Spleen (tissue), 11 donors: ENCODE measurements at regions not wholly inside any gene's neighbourhood (a gene's known extent, or its start where the extent isn't known, plus 50 kb on each side); places are given as distances from the start of the nearest gene placed in this dataset.

Experiments used
- DNase-seq: peaks from one replicate; pipeline ENCODE4 v3.0.0-alpha.2; 2020
- H3K27ac ChIP-seq, 8 donors: fragments of 200-600 bp; sonication (generic) in 7 of 8; 1 replicate in 4 of 8; 2 replicates in 4 of 8; pipeline versions ENCODE4 v1.5.0 to v1.8.0; 2016 to 2021; ENCODE audit warnings: inconsistent platforms in 4 of 8, mild to moderate bottlenecking in 4 of 8, moderate library complexity in 1 of 8
- H3K27me3 ChIP-seq, 7 donors: fragments of 200-600 bp; sonication (generic) in 6 of 7; replicated peaks in 1 of 7; 1 replicate in 4 of 7; 2 replicates in 3 of 7; pipeline versions ENCODE4 v1.5.0 to v1.8.0; 2016 to 2021; ENCODE audit warnings: inconsistent platforms in 3 of 7, mild to moderate bottlenecking in 1 of 7
- H3K36me3 ChIP-seq, 6 donors: fragments of 200-600 bp; sonication (generic) in 5 of 6; 1 replicate in 4 of 6; 2 replicates in 2 of 6; pipeline versions ENCODE4 v1.5.0 to v1.8.0; 2016 to 2021; ENCODE audit warnings: inconsistent platforms in 2 of 6
- H3K4me1 ChIP-seq, 6 donors: fragments of 200-600 bp; sonication (generic) in 5 of 6; 1 replicate in 3 of 6; 2 replicates in 3 of 6; pipeline versions ENCODE4 v1.5.0 to v1.8.0; 2016 to 2021; ENCODE audit warnings: inconsistent platforms in 3 of 6
- H3K4me3 ChIP-seq, 8 donors: fragments of 200-600 bp; sonication (generic) in 7 of 8; 1 replicate in 4 of 8; 2 replicates in 4 of 8; pipeline versions ENCODE4 v1.5.0 to v1.8.0; 2016 to 2021; ENCODE audit warnings: inconsistent platforms in 4 of 8, mild to moderate bottlenecking in 4 of 8, moderate library complexity in 2 of 8
- H3K9me3 ChIP-seq, 8 donors: fragments of 200-600 bp; sonication (generic) in 7 of 8; 1 replicate in 4 of 8; 2 replicates in 4 of 8; pipeline versions ENCODE4 v1.5.0 to v1.8.0; 2016 to 2021; ENCODE audit warnings: inconsistent platforms in 4 of 8
- CTCF ChIP-seq, 11 experiments: fragments of 200-600 bp in 7 of 11; fragments of 450-650 bp in 4 of 11; sonication (generic) in 4 of 11; IDR thresholded peaks in 8 of 11; conservative IDR thresholded peaks in 3 of 11; 1 replicate in 7 of 11; 2 replicates in 4 of 11; pipeline versions ENCODE4 v1.4.0 to v1.8.0; 2016 to 2021; ENCODE audit warnings: antibody characterized with exemption in 11 of 11, inconsistent platforms in 4 of 11, mild to moderate bottlenecking in 1 of 11
- POLR2A ChIP-seq, 3 donors: fragments of 450-650 bp; IDR thresholded peaks; one replicate each; pipeline ENCODE4 v1.5.1; 2017; ENCODE audit warnings: antibody characterized with exemption in 3 of 3, mild to moderate bottlenecking in 1 of 3
- POLR2AphosphoS5 ChIP-seq, 3 donors: sonication (generic); formaldehyde crosslinking; IDR thresholded peaks; one replicate each; pipeline ENCODE4 v1.5.1; 2017; ENCODE audit warnings: antibody characterized with exemption in 3 of 3
- WGBS, 5 donors: extraction: QIAGEN DNeasy Blood & Tissue Kit in 3 of 5; methylation state at CpG; one replicate each; pipeline versions ENCODE4 v1.1.5 to v1.1.7; 2013 to 2018; 5-methylcytosine and 5-hydroxymethylcytosine counted together
- intact Hi-C: fragments of 100-400 bp; cut with DNase I; formaldehyde crosslinking; loops from one replicate; pipeline ENCODE4 v1.15.0; 2023; ENCODE audit warnings: low total_unique reads
- donor health status: healthy with polysubstance abuse.
- donor health status: DM: no; HTN: no; CAD: no; lungs with moderate emphysema.
- donor health status: DM: no; HTN: no; CAD: no.
- donor health status: Bipolar disorder and iron deficiency.
- donor health status: healthy.
- donor health status: DM: no; HTN: no; CAD: no.
- donor health status: DM: yes; HTN: yes; CAD: no.

GRCh38 chr12:19829100-19829853, 390.0 kb downstream of the AEBP2 start:
- Histone ChIP-seq H3K4me1 (no peaks in the 10 kb centered on the region), H3K27ac (no peak overlapping the region), H3K9me3 (peaks cover 0 to 27% (median 17%) of the 10 kb centered on the region in 8 donors), H3K27me3 (no peaks in the 10 kb centered on the region), H3K4me3 (no peak overlapping the region), H3K36me3 (no peaks in the 10 kb centered on the region)
- intact Hi-C loops = no loop called here
- WGBS, 5 donors = 54 to 71% (median 58%) methylated on average over 4 of the region's 4 CpGs
- no peak for DNase-seq
- TF ChIP-seq CTCF (IDR thresholded peaks at IDR 0.05 in 8 of 11, conservative IDR thresholded peaks at IDR 0.05 in 3 of 11) (no peak), POLR2AphosphoS5 (IDR thresholded peaks at IDR 0.05) (no peak), POLR2A (IDR thresholded peaks at IDR 0.05) (no peak)

GRCh38 chr12:19830446-19830845, 391.2 kb downstream of the AEBP2 start:
- TF ChIP-seq CTCF (IDR thresholded peaks at IDR 0.05 in 8 of 11, conservative IDR thresholded peaks at IDR 0.05 in 3 of 11) (no peak), POLR2A (IDR thresholded peaks at IDR 0.05) (no peak), POLR2AphosphoS5 (IDR thresholded peaks at IDR 0.05) (no peak)
- DNase-seq = no peak
- WGBS, 5 donors = 73 to 90% (median 84%) methylated on average over 2 of the region's 2 CpGs
- no peaks in the 10 kb centered on the region for H3K36me3 ChIP-seq
- no peak overlapping the region for H3K4me3 ChIP-seq
- peaks cover 0 to 27% (median 17%) of the 10 kb centered on the region in 8 donors for H3K9me3 ChIP-seq
- intact Hi-C loops = no loop called here
- H3K27ac ChIP-seq = no peak overlapping the region
- H3K4me1 ChIP-seq = no peaks in the 10 kb centered on the region
- H3K27me3 ChIP-seq = no peaks in the 10 kb centered on the region

GRCh38 chr12:19833775-19834501, 394.6 kb downstream of the AEBP2 start:
- intact Hi-C loops = no loop called here
- H3K9me3 ChIP-seq = peaks cover 0 to 8% (median 0%) of the 10 kb centered on the region in 8 donors
- H3K4me3 ChIP-seq = no peak overlapping the region
- DNase-seq = no peak
- no peaks in the 10 kb centered on the region for H3K4me1 ChIP-seq
- no peak for TF ChIP-seq POLR2A (IDR thresholded peaks at IDR 0.05)
- no peak for TF ChIP-seq CTCF (IDR thresholded peaks at IDR 0.05 in 8 of 11, conservative IDR thresholded peaks at IDR 0.05 in 3 of 11)
- TF ChIP-seq POLR2AphosphoS5 (IDR thresholded peaks at IDR 0.05) = no peak
- H3K27me3 ChIP-seq = no peaks in the 10 kb centered on the region
- no peaks in the 10 kb centered on the region for H3K36me3 ChIP-seq
- 12 to 22% (median 20%) methylated on average over 2 of the region's 2 CpGs for WGBS, 5 donors
- H3K27ac ChIP-seq = no peak overlapping the region

- H3K4me3 ChIP-seq = no peak overlapping the region
- intact Hi-C loops = no loop called here
- H3K4me1 ChIP-seq = no peaks in the 10 kb centered on the region
Measured at GRCh38 chr12:19834592-19834991, 395.3 kb downstream of the AEBP2 start.

More at GRCh38 chr12:19834592-19834991, 395.3 kb downstream of the AEBP2 start:
- Histone ChIP-seq H3K9me3 (peaks cover 0 to 8% (median 0%) of the 10 kb centered on the region in 8 donors), H3K27ac (no peak overlapping the region), H3K36me3 (no peaks in the 10 kb centered on the region), H3K27me3 (no peaks in the 10 kb centered on the region)
- no peak for DNase-seq
- no peak for TF ChIP-seq CTCF (IDR thresholded peaks at IDR 0.05 in 8 of 11, conservative IDR thresholded peaks at IDR 0.05 in 3 of 11)
- TF ChIP-seq POLR2AphosphoS5 (IDR thresholded peaks at IDR 0.05) = no peak
- TF ChIP-seq POLR2A (IDR thresholded peaks at IDR 0.05) = no peak
